SK-N-MC (cell line): ENCODE measurements at regions not wholly inside any gene's neighbourhood (a gene's known extent, or its start where the extent isn't known, plus 50 kb on each side); places are given as distances from the start of the nearest gene placed in this dataset.

Experiments
- FOXP2 ChIP-seq: optimal IDR thresholded peaks from 2 replicates; pipeline ENCODE3; 2011; ENCODE audit warnings: mild to moderate bottlenecking, moderate library complexity; ENCODE audit not compliant: insufficient read depth; ENCODE audit errors: extremely low read length, control extremely low read depth
- POLR2AphosphoS5 ChIP-seq: IDR thresholded peaks from 2 replicates; pipeline ENCODE4 v1.6.1; 2012; ENCODE audit warnings: mild to moderate bottlenecking, low read depth, low read length, borderline replicate concordance

DNA sequence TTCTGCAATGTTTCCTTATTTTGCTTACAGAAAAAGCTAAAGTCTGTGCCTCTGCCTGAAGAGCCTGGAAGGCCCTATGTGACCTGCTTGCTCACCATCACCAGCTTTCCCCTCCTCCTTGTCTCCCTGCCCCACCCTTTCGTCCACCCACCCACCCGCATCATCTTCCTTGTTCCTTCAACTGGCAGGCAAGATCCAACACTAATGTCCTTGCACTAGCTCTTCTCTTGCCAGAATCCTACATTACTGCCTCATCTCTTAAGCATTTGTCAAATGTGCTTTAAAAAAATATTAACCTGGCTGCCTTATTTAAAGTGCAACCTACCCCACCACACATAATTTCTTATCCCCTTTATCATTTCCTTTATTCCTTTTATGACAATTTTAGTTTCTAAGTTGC, 165.1 kb upstream of the PPP3CA start:
- TF ChIP-seq POLR2AphosphoS5 (no peak), FOXP2 (no peak)
